ENCODE measurements at regions not wholly inside any gene's neighbourhood (a gene's known extent, or its start where the extent isn't known, plus 50 kb on each side); places are given as distances from the start of the nearest gene placed in this dataset.

- TF ChIP-seq POLR2AphosphoS5 (IDR thresholded peaks at IDR 0.05; ENCODE audit: insufficient read depth in 1 of 2, low read depth in 1 of 2) (no peak), CTCF (IDR thresholded peaks at IDR 0.05) (no peak)
Observed at GRCh38 chr3:135449046-135449445, 516.5 kb upstream of the PPP2R3A start.
